OCI-LY7 (cell line): ENCODE measurements at regions not wholly inside any gene's neighbourhood (a gene's known extent, or its start where the extent isn't known, plus 50 kb on each side); places are given as distances from the start of the nearest gene placed in this dataset.

Experiments used
- EZH2phosphoT487 ChIP-seq: fragments of 200-600 bp; sonication (generic); IDR thresholded peaks from 2 replicates; pipeline ENCODE4 v1.6.1; 2018; ENCODE audit warnings: low read depth, borderline replicate concordance, mild to moderate bottlenecking, mixed run types, antibody characterized with exemption, low read length, moderate library complexity, mixed read lengths
- TF ChIP-seq, protein P1 (sequence below): fragments of 200-600 bp; sonication (generic); conservative IDR thresholded peaks from 2 replicates; pipeline ENCODE4 v1.5.1; 2014; ENCODE audit warnings: mild to moderate bottlenecking, antibody characterized with exemption, low read length, moderate library complexity, mixed read lengths

DNA sequence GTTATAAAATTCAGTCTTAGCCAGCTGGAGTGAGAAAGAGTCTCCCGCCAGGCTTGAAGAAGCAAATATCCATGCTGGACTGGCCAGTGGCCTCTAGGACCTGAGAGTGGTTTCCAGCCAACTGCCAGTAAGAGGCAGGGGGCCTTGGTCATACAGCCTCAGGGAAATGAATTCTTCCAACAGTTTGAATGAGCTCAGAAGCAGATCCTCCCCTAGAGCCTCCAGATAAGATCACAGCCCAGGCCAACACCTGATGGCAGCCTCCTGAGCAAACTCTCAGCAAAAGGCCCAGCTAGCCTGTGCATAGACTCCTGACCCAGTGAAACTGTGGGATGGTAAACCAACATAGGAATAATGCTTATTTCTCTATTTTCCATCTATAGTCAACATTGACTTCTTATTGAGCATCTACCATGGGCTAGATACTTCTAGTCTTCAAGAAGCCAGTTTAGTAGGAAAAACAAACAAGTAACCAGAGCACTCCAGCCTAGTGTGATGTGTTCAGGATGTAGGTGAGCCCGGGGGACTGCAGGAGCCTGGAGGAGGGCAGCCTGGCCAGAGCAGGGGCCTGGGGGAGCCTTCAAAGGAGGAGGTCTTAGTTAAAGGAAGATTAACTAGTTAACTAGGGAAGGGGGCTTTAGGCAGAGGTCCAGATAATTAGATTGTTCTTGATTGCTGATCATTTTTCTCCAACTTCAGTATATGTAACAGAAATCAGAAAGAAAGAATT, 115.4 kb upstream of the ADO start:
- TF ChIP-seq, protein P1, sequence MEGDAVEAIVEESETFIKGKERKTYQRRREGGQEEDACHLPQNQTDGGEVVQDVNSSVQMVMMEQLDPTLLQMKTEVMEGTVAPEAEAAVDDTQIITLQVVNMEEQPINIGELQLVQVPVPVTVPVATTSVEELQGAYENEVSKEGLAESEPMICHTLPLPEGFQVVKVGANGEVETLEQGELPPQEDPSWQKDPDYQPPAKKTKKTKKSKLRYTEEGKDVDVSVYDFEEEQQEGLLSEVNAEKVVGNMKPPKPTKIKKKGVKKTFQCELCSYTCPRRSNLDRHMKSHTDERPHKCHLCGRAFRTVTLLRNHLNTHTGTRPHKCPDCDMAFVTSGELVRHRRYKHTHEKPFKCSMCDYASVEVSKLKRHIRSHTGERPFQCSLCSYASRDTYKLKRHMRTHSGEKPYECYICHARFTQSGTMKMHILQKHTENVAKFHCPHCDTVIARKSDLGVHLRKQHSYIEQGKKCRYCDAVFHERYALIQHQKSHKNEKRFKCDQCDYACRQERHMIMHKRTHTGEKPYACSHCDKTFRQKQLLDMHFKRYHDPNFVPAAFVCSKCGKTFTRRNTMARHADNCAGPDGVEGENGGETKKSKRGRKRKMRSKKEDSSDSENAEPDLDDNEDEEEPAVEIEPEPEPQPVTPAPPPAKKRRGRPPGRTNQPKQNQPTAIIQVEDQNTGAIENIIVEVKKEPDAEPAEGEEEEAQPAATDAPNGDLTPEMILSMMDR: no peak
- no peak for TF ChIP-seq EZH2phosphoT487
